Nephron progenitor cell (in vitro differentiated cells): ENCODE measurements at regions not wholly inside any gene's neighbourhood (a gene's known extent, or its start where the extent isn't known, plus 50 kb on each side); places are given as distances from the start of the nearest gene placed in this dataset.

Source experiments
- DNase-seq: peaks from one replicate; pipeline ENCODE4 v3.0.0; 2021
- H3K27ac Mint-ChIP-seq: 2 replicates; pipeline ENCODE4 v1.8.0; 2021; ENCODE audit warnings: mild to moderate bottlenecking, moderate library complexity, mixed read lengths
- H3K27me3 Mint-ChIP-seq: 2 replicates; pipeline ENCODE4 v1.8.0; 2021; ENCODE audit warnings: mild to moderate bottlenecking, low read depth, mixed read lengths; ENCODE audit not compliant: poor library complexity
- H3K36me3 Mint-ChIP-seq: 2 replicates; pipeline ENCODE4 v1.8.0; 2021; ENCODE audit warnings: low read depth, mixed read lengths
- H3K4me1 Mint-ChIP-seq: 2 replicates; pipeline ENCODE4 v1.8.0; 2021; ENCODE audit warnings: mixed read lengths
- H3K4me3 Mint-ChIP-seq: 2 replicates; pipeline ENCODE4 v1.8.0; 2021; ENCODE audit warnings: mild to moderate bottlenecking, moderate library complexity, mixed read lengths
- H3K9me3 Mint-ChIP-seq: 2 replicates; pipeline ENCODE4 v1.8.0; 2021; ENCODE audit warnings: mild to moderate bottlenecking, moderate library complexity, mixed read lengths
- CTCF ChIP-seq: fragments of 200-600 bp; sonication (generic); IDR thresholded peaks from 2 replicates; pipeline ENCODE4 v1.5.0; 2021; ENCODE audit warnings: antibody characterized with exemption

DNA sequence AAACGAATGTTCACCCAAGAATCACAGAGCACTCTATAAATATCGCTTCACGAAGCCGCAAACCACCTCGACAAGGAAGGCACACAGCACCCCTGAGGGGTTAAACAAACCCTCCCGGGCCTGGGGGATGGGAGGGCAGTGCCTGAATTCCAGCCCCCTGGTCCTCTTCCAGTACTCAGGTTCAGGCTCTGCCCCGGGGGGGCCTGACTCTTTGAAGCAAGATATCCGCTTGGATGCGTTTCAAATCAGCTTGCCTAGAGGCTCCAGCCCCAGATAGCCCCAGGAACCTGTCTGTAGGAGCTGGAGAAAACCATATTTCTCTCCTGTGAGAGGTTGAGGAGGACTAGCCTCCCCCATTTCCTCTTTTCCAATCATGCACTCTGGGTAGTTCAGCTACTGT, 194.7 kb downstream of the WNT5A start:
- Mint-ChIP-seq H3K4me3 (peak overlapping the region; percentile 16), H3K36me3 (no peaks in the 10 kb centered on the region), H3K4me1 (peaks cover 47% of the 10 kb centered on the region), H3K27me3 (peaks cover 3% of the 10 kb centered on the region), H3K9me3 (no peaks in the 10 kb centered on the region), H3K27ac (peak overlapping the region; percentile 80)
- no peak for TF ChIP-seq CTCF
- peak; percentile 56 for DNase-seq

DNA sequence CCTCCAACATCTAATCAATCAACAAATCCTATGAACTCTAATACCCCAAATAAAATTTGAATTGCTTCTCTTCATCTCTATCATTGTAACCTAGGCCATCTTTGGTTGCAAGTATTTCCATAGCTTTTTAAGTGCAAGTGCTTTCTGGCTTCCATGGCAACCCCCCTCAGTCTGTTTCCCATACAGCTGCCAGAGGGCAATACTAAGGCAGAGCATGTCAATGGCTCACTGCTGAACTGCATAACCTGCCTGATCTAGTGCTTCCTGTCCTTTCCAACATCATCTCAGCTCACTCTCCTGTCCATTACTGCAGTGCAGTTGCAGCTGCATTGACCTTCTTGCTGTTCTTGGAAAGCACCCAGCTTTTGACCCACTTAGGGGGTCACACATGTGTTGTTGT, 198.4 kb downstream of the WNT5A start:
- DNase-seq = no peak
- Mint-ChIP-seq H3K36me3 (no peaks in the 10 kb centered on the region), H3K27ac (no peak overlapping the region), H3K9me3 (no peaks in the 10 kb centered on the region), H3K4me3 (no peak overlapping the region), H3K4me1 (peaks cover 42% of the 10 kb centered on the region), H3K27me3 (peaks cover 7% of the 10 kb centered on the region)
- no peak for TF ChIP-seq CTCF

- no peak for TF ChIP-seq CTCF
- Mint-ChIP-seq H3K27ac (no peak overlapping the region), H3K27me3 (peaks cover 4% of the 10 kb centered on the region), H3K9me3 (peaks cover 11% of the 10 kb centered on the region), H3K4me1 (peaks cover 37% of the 10 kb centered on the region), H3K4me3 (no peak overlapping the region), H3K36me3 (no peaks in the 10 kb centered on the region)
- DNase-seq = no peak
Measured at GRCh38 chr3:55286693-55287092, 200.4 kb downstream of the WNT5A start.

- H3K9me3 Mint-ChIP-seq = peaks cover 23% of the 10 kb centered on the region
- H3K4me1 Mint-ChIP-seq = peaks cover 34% of the 10 kb centered on the region
- no peak overlapping the region for H3K4me3 Mint-ChIP-seq
- peaks cover 4% of the 10 kb centered on the region for H3K27me3 Mint-ChIP-seq
- DNase-seq = no peak
- H3K27ac Mint-ChIP-seq = no peak overlapping the region
- TF ChIP-seq CTCF = no peak
- H3K36me3 Mint-ChIP-seq = no peaks in the 10 kb centered on the region
Measured at GRCh38 chr3:55285156-55285555, 201.9 kb downstream of the WNT5A start.

GRCh38 chr3:55283441-55283925, 203.6 kb downstream of the WNT5A start:
- peaks cover 8% of the 10 kb centered on the region for H3K27me3 Mint-ChIP-seq
- peaks cover 31% of the 10 kb centered on the region for H3K9me3 Mint-ChIP-seq
- no peak overlapping the region for H3K4me3 Mint-ChIP-seq
- TF ChIP-seq CTCF = no peak
- no peak for DNase-seq
- H3K36me3 Mint-ChIP-seq = no peaks in the 10 kb centered on the region
- no peak overlapping the region for H3K27ac Mint-ChIP-seq
- peaks cover 23% of the 10 kb centered on the region for H3K4me1 Mint-ChIP-seq

DNA sequence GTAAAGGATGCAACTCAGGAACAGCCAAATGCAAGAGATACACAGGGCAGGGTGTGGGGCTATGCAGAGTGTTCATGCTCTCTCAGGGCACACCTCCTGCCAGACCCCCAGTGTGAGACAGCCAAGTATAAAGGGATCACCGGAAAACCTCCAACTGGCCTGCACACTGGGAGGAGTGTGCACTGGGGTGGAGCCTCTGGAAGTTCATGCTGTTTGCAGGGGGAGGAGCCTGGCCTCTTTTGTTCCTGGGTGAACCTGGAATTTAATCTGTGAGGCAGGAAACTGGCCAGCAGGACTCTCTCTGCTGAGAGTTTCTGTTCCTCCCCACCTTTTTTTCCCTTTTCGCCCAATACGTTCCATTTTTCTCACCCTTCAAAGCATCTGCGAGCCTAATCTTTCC, 204.1 kb downstream of the WNT5A start:
- peaks cover 20% of the 10 kb centered on the region for H3K4me1 Mint-ChIP-seq
- no peak for TF ChIP-seq CTCF
- no peaks in the 10 kb centered on the region for H3K36me3 Mint-ChIP-seq
- peak; percentile 11 for DNase-seq
- peaks cover 31% of the 10 kb centered on the region for H3K9me3 Mint-ChIP-seq
- no peak overlapping the region for H3K4me3 Mint-ChIP-seq
- H3K27me3 Mint-ChIP-seq = peaks cover 8% of the 10 kb centered on the region
- no peak overlapping the region for H3K27ac Mint-ChIP-seq
